ENCODE measurements at regions not wholly inside any gene's neighbourhood (a gene's known extent, or its start where the extent isn't known, plus 50 kb on each side); places are given as distances from the start of the nearest gene placed in this dataset.

DNA sequence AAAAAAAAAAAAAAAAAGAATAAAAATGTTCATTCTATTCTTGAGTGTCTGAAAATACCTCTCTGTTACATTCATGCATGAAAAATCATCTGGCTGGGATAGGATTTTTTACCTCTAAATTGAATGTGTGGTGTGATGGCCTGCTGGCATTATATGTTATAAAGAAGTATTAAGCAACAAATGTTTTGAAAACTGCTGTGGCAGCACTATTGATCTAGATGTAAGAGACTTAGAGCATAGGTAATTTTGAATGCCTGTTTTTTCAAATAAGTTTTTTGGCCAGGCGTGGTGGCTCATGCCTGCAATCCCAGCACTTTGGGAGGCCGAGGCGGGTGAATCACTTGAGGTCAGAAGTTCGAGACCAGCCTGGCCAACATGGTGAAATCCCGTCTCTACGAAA, 147.0 kb upstream of the LINC00305 start:
- H3K36me3 Mint-ChIP-seq (ENCODE audit: insufficient read depth): no peaks in the 10 kb centered on the region
- no peaks in the 10 kb centered on the region for H3K4me1 Mint-ChIP-seq
- no peak overlapping the region for H3K4me3 Mint-ChIP-seq
- ATAC-seq (replicated peaks; ENCODE audit: extremely low read depth, poor library complexity, severe bottlenecking) (no peak), DNase-seq (ENCODE audit: low spot score in 2 of 2) (no peak)
- no peaks in the 10 kb centered on the region for H3K27me3 Mint-ChIP-seq
- no peaks in the 10 kb centered on the region for H3K9me3 Mint-ChIP-seq
- no peak overlapping the region for H3K27ac Mint-ChIP-seq (ENCODE audit: low read depth)

DNA sequence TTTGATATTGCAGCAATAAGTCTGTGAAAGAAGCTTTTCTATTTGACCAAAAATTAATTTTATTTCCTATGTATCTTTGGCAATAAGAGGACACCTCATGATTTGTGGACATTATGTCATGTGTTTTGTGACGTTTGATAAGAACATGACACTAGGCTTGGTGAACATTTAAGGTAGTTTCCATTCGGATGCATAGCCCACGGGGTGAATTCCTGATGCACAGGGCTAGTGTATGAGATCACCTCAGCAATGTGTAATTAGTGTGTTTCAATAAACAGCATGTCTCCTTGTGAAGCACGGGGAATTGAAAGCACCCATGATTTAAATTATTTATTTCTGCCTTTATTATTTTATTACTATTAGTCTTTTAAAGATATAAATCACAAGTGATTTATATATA, 146.1 kb upstream of the LINC00305 start:
- DNase-seq (ENCODE audit: low spot score in 2 of 2) (no peak), ATAC-seq (replicated peaks; ENCODE audit: extremely low read depth, poor library complexity, severe bottlenecking) (no peak)
- Mint-ChIP-seq H3K27ac (ENCODE audit: low read depth) (no peak overlapping the region), H3K4me1 (no peaks in the 10 kb centered on the region), H3K4me3 (no peak overlapping the region), H3K27me3 (no peaks in the 10 kb centered on the region), H3K36me3 (ENCODE audit: insufficient read depth) (no peaks in the 10 kb centered on the region), H3K9me3 (no peaks in the 10 kb centered on the region)

DNA sequence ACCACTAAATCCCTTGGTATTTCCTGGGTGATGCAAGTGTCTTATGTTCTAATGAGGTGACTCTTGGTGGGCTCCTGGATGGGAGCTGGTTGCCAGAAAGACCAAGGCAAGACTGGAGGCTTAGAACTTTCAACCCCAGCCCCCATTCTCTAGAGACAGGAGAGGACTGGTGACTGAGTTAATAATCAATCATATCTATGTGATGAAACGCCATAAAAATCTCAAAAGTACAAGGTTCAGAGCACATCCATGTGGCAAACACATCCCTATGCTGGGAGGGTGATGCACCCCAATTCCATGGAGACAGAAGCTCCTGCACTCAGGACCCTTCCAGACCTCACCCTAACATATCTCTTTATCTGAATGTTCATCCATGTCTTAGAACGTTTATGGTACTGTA, 139.5 kb upstream of the LINC00305 start:
- no peaks in the 10 kb centered on the region for H3K4me1 Mint-ChIP-seq
- DNase-seq (ENCODE audit: low spot score in 2 of 2) (no peak), ATAC-seq (replicated peaks; ENCODE audit: extremely low read depth, poor library complexity, severe bottlenecking) (no peak)
- H3K4me3 Mint-ChIP-seq: no peak overlapping the region
- no peaks in the 10 kb centered on the region for H3K36me3 Mint-ChIP-seq (ENCODE audit: insufficient read depth)
- no peak overlapping the region for H3K27ac Mint-ChIP-seq (ENCODE audit: low read depth)
- no peaks in the 10 kb centered on the region for H3K9me3 Mint-ChIP-seq
- H3K27me3 Mint-ChIP-seq: no peaks in the 10 kb centered on the region

DNA sequence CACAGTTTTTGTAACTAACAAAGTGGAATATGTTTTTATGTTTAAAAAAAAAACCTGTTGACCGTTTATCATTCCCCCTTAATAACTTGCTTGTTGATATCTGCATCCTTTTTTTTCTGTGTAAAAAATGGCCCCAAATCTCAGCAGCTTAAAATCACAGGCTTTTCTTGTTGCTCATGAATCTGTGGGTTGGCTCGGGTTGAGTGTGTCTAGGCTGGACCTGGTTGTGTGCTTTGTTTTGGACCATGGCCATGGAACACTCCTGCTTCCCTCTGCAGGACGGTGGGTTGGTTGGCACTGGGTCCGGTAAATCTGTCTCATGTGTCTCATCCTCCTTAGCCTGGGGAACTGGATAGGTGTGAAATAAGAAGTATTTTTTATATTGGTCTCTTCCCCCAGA, 139.0 kb upstream of the LINC00305 start:
- Mint-ChIP-seq H3K4me1 (no peaks in the 10 kb centered on the region), H3K27ac (ENCODE audit: low read depth) (no peak overlapping the region), H3K36me3 (ENCODE audit: insufficient read depth) (no peaks in the 10 kb centered on the region), H3K4me3 (no peak overlapping the region), H3K9me3 (no peaks in the 10 kb centered on the region), H3K27me3 (no peaks in the 10 kb centered on the region)
- ATAC-seq (replicated peaks; ENCODE audit: extremely low read depth, poor library complexity, severe bottlenecking) (no peak), DNase-seq (ENCODE audit: low spot score in 2 of 2) (no peak)

DNA sequence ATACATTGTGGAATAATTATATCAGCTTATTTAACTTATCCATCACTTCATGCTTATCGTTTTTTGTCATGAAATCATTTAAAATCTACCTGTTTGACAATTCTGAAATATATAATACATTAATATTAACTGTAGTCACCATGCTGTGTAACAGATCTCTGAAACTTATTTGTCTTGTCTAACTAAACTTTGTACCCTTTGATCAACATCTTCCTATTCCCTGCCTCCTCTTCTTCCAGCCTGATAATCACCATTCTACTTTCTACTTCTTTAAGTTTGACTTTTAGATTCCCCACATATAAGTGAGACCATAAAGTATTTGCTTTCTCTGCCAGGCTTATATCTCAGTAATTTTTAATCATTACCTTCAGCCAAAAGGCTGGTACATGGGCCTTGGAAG, 134.2 kb upstream of the LINC00305 start:
- H3K9me3 Mint-ChIP-seq: peaks cover 5% of the 10 kb centered on the region
- H3K27ac Mint-ChIP-seq (ENCODE audit: low read depth): no peak overlapping the region
- no peak overlapping the region for H3K4me3 Mint-ChIP-seq
- no peaks in the 10 kb centered on the region for H3K36me3 Mint-ChIP-seq (ENCODE audit: insufficient read depth)
- DNase-seq (ENCODE audit: low spot score in 2 of 2) (no peak), ATAC-seq (replicated peaks; ENCODE audit: extremely low read depth, poor library complexity, severe bottlenecking) (no peak)
- H3K27me3 Mint-ChIP-seq: no peaks in the 10 kb centered on the region
- no peaks in the 10 kb centered on the region for H3K4me1 Mint-ChIP-seq

DNA sequence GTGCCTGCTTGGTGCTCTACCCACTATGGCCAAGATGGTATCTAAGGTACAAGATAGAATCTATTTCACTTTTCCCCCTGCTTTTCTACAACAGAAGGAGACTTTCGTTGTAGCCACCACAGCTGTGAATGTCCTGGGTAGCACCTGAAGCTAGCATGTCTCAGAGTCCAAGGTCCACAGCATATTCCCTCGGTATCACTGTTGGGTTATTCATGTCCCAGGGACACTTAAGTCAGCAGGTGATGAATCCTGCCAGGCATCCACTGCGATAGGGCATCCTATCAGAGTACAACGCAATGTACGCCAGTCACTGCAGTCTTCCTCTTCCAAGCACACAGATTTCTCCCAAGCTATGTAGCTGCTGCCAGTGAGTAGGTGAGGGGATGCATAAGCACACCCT, 129.1 kb upstream of the LINC00305 start:
- Mint-ChIP-seq H3K4me1 (no peaks in the 10 kb centered on the region), H3K9me3 (peaks cover 22% of the 10 kb centered on the region), H3K36me3 (ENCODE audit: insufficient read depth) (no peaks in the 10 kb centered on the region), H3K27me3 (no peaks in the 10 kb centered on the region), H3K27ac (ENCODE audit: low read depth) (no peak overlapping the region), H3K4me3 (no peak overlapping the region)
- no peak for ATAC-seq (replicated peaks; ENCODE audit: extremely low read depth, poor library complexity, severe bottlenecking)
- no peak for DNase-seq (ENCODE audit: low spot score in 2 of 2)

DNA sequence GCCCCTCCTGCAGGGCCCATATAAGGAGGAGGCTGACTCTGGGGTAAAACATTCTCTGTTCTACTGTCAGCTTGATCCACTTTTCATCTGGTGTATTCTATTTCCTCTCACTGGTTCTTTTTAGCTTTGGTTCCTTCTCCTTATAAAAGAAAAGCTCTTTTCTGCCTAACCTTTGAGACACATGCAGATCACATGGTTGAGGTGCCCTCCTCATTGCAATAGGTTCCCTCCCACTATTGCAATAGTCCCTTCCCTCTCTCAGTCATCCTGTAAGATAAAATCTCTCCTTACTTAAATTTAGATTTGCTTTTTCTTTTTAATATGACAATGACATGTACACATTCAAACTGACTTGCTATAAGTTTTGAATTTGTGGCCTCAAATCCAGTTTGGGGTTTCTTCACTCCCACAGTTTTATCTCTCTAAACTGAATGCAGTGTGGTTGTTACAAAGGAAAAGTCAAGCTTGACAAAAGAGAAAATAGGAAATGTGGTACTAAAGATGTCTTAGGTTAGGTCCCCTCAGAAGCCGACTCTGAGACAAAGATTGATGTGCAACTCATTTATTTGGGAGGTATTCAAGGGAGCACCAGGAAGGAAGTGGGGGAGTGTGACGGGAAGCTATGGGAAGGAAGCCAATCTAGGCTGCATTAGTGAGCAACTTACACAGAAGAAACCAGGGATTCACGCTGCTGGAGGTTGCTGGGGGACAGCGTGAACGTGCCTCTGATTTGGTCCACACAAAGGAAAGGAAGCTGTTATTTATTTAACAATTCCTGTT, 127.6 kb upstream of the LINC00305 start:
- H3K36me3 Mint-ChIP-seq (ENCODE audit: insufficient read depth): no peaks in the 10 kb centered on the region
- DNase-seq (ENCODE audit: low spot score in 2 of 2) (no peak), ATAC-seq (replicated peaks; ENCODE audit: extremely low read depth, poor library complexity, severe bottlenecking) (no peak)
- H3K9me3 Mint-ChIP-seq: peaks cover 22% of the 10 kb centered on the region
- H3K27me3 Mint-ChIP-seq: no peaks in the 10 kb centered on the region
- no peaks in the 10 kb centered on the region for H3K4me1 Mint-ChIP-seq
- H3K27ac Mint-ChIP-seq (ENCODE audit: low read depth): no peak overlapping the region
- H3K4me3 Mint-ChIP-seq: no peak overlapping the region

DNA sequence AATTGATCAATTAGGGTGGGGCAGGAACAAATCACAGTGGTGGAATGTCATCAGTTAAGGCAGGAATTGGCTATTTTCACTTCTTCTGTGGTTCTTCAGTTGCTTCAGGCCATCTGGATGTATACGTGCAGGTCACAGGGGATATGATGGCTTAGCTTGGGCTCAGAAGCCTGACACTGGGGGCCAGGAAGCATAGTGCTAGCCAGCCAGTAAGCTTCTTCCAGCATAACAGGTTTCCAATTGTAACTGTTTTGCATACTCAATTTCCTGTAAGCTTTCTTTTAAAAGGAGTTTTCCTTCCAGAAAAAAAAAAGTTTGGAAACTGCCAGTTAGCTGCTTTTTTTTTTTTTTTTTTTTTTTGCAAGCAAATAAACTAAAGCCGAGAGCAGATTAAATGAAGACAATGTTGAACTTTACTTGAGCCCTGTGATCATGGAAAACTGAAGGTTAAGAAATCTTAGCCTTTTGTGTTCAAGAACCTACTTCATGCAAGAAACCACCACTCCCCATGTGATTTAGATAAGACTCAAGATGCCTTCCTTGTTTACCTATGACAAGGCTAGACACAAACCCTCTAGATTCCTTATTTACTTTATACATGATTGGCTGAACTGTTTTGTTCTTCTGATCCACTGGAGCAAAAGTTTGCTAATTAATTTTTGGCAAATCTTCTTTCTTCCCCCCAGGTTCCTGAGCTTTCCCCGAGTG, 126.9 kb upstream of the LINC00305 start:
- no peaks in the 10 kb centered on the region for H3K4me1 Mint-ChIP-seq
- no peaks in the 10 kb centered on the region for H3K36me3 Mint-ChIP-seq (ENCODE audit: insufficient read depth)
- H3K9me3 Mint-ChIP-seq: peaks cover 22% of the 10 kb centered on the region
- no peaks in the 10 kb centered on the region for H3K27me3 Mint-ChIP-seq
- H3K27ac Mint-ChIP-seq (ENCODE audit: low read depth): no peak overlapping the region
- no peak for DNase-seq (ENCODE audit: low spot score in 2 of 2)
- no peak overlapping the region for H3K4me3 Mint-ChIP-seq
- no peak for ATAC-seq (replicated peaks; ENCODE audit: extremely low read depth, poor library complexity, severe bottlenecking)

DNA sequence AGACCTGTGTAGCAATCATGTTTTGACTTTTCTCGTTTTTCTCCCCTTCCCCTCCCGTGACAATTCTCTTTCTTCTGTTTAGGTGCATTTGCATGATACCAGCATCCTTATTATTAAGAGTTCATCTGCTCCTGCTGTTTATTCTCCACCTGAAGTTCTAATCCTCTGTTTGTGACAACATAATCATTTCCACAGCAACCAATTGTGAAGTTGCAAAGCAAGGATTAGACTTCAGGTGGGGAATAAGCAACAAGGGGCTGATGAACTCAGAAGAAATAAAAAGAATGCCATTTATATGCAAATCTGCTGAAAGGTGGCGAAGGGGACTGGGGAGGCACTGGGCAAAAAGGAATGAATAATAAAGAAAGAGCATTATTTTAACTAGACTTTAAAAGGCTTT, 124.8 kb upstream of the LINC00305 start:
- Mint-ChIP-seq H3K4me1 (no peaks in the 10 kb centered on the region), H3K27ac (ENCODE audit: low read depth) (no peak overlapping the region), H3K27me3 (no peaks in the 10 kb centered on the region), H3K36me3 (ENCODE audit: insufficient read depth) (no peaks in the 10 kb centered on the region), H3K4me3 (no peak overlapping the region), H3K9me3 (peaks cover 22% of the 10 kb centered on the region)
- DNase-seq (ENCODE audit: low spot score in 2 of 2) (no peak), ATAC-seq (replicated peaks; ENCODE audit: extremely low read depth, poor library complexity, severe bottlenecking) (no peak)

DNA sequence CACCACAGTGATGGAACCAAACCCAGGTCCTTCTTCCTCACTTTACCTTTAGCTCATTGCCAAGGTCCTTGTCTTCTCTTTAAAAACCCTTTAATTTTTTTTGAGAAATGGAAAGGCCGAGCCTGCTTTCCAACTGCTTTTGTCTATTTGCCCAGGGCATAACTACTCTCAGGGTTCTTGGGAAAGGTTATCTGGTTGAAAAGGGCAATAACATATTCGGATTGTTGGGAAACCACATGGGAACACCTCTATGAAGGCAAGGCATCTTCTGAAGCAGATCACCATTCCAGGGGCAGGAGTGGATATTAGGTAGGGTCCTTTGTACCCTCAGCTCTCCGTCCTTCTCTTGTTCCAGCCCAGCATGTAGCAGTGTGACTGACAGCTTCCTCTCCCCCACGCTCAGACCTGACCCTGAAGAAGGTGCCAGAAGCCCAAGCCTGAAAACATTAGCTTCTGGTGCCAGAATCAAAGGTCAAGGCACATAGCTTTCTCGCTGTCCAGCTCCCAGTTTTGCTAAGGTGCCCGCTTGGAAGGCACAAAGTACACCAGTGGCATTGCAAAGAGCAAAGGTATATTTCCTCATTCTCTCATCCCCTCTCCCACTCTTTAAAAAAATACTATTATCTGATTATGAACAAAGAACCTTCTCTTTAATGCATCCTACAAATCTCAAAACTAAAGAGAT, 123.2 kb upstream of the LINC00305 start:
- peaks cover 22% of the 10 kb centered on the region for H3K9me3 Mint-ChIP-seq
- no peaks in the 10 kb centered on the region for H3K36me3 Mint-ChIP-seq (ENCODE audit: insufficient read depth)
- no peaks in the 10 kb centered on the region for H3K4me1 Mint-ChIP-seq
- ATAC-seq (replicated peaks; ENCODE audit: extremely low read depth, poor library complexity, severe bottlenecking) (no peak), DNase-seq (ENCODE audit: low spot score in 2 of 2) (no peak)
- no peak overlapping the region for H3K27ac Mint-ChIP-seq (ENCODE audit: low read depth)
- H3K27me3 Mint-ChIP-seq: no peaks in the 10 kb centered on the region
- no peak overlapping the region for H3K4me3 Mint-ChIP-seq

DNA sequence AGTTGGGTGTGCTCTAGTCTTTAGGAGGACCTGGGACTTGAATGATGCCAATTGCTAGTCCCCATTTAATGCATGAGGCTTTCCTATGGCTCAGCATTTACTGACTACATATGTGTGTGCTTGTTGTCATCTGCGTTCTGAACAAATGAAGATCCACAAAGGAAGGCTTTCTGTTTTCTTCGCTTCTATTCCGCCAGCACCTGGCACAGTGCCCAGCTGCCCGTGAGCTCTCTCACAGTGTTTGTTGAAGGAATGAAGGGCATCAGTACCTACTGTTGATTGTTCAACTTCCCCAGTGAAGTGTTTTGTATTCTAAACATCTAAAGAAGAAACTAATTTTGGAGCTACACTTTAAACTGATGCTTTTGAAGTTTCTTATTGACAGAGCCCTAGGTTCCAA, 122.4 kb upstream of the LINC00305 start:
- Mint-ChIP-seq H3K27ac (ENCODE audit: low read depth) (no peak overlapping the region), H3K27me3 (no peaks in the 10 kb centered on the region), H3K9me3 (peaks cover 16% of the 10 kb centered on the region), H3K4me3 (no peak overlapping the region), H3K36me3 (ENCODE audit: insufficient read depth) (no peaks in the 10 kb centered on the region), H3K4me1 (no peaks in the 10 kb centered on the region)
- no peak for ATAC-seq (replicated peaks; ENCODE audit: extremely low read depth, poor library complexity, severe bottlenecking)
- no peak for DNase-seq (ENCODE audit: low spot score in 2 of 2)

DNA sequence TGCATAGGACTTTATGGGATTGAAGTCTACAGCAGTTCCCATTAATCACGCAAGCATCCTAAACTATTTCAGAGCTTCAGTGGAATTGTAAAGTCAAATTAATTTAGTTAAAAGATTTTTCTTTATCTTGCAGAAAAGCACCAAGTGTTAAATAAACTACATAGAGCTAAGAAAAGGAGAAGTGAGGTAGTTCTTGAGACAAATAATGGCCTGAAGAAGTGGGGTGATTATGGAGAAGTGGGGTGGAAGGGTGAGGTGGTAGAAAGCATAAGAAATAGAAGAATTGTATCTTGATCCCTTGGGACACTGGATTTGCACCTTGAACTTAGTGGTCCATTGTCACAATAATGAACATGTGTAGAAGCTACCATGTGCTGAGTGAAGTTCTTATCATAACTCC, 121.7 kb upstream of the LINC00305 start:
- Mint-ChIP-seq H3K4me1 (no peaks in the 10 kb centered on the region), H3K27me3 (no peaks in the 10 kb centered on the region)
- no peak for DNase-seq (ENCODE audit: low spot score in 2 of 2)

DNA sequence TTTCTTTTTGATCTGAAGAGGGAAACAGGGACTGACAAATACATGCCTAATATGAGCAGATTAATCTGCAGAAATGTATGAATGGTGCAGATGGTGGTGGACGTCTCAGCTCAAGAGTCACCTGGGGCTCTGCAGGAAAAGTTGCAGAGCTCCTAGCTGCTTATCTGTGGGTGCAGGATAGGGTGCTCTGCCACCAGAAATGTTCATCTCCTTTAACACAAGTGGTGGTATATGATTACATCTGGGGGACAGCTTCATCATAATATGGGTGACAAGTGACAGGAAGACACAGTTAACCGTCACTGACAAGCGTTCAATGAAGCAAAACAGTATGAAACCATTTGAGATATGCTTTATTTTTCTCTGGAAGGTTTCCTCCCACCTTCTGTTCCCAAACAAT, 121.2 kb upstream of the LINC00305 start:
- Mint-ChIP-seq H3K27ac (ENCODE audit: low read depth) (no peak overlapping the region), H3K27me3 (no peaks in the 10 kb centered on the region), H3K9me3 (peaks cover 18% of the 10 kb centered on the region), H3K4me1 (no peaks in the 10 kb centered on the region), H3K4me3 (no peak overlapping the region), H3K36me3 (ENCODE audit: insufficient read depth) (no peaks in the 10 kb centered on the region)
- ATAC-seq (replicated peaks; ENCODE audit: extremely low read depth, poor library complexity, severe bottlenecking): no peak
- no peak for DNase-seq (ENCODE audit: low spot score in 2 of 2)

More for the DNA sequence above, 121.7 kb upstream of the LINC00305 start:
- no peak for ATAC-seq (replicated peaks; ENCODE audit: extremely low read depth, poor library complexity, severe bottlenecking)
- Mint-ChIP-seq H3K9me3 (peaks cover 19% of the 10 kb centered on the region), H3K4me3 (no peak overlapping the region), H3K27ac (ENCODE audit: low read depth) (no peak overlapping the region), H3K36me3 (ENCODE audit: insufficient read depth) (no peaks in the 10 kb centered on the region)
